SK-N-MC (cell line): ENCODE measurements at regions not wholly inside any gene's neighbourhood (a gene's known extent, or its start where the extent isn't known, plus 50 kb on each side); places are given as distances from the start of the nearest gene placed in this dataset.

Experiments used
- DNase-seq: peaks from one replicate; pipeline ENCODE4 v3.0.0-alpha.2; 2011; ENCODE audit warnings: low read depth, low spot score
- H3K27ac ChIP-seq: fragments of 200-600 bp; sonication (generic); 2 replicates; pipeline ENCODE4 v1.5.1; 2016; ENCODE audit warnings: mixed run types
- H3K36me3 ChIP-seq: fragments of 200-600 bp; sonication (generic); 2 replicates; pipeline ENCODE4 v1.6.1; 2017; ENCODE audit warnings: antibody characterized with exemption, low read length, mixed read lengths; ENCODE audit not compliant: insufficient read depth
- H3K4me3 ChIP-seq: fragments of 200-600 bp; sonication (generic); 2 replicates; pipeline ENCODE4 v1.5.1; 2016
- H3K9ac ChIP-seq: fragments of 200-600 bp; sonication (generic); 2 replicates; pipeline ENCODE4 v1.8.0; 2017; ENCODE audit warnings: mixed run types, mixed read lengths; ENCODE audit not compliant: insufficient read length
- H3K9me3 ChIP-seq: fragments of 200-600 bp; sonication (generic); 2 replicates; pipeline ENCODE4 v1.6.1; 2017; ENCODE audit warnings: low read depth, mild to moderate bottlenecking, antibody characterized with exemption, low read length, moderate library complexity, mixed read lengths
- EZH2 ChIP-seq: fragments of 200-600 bp; sonication (generic); IDR thresholded peaks from one replicate; pipeline ENCODE4 v1.6.1; 2017; ENCODE audit warnings: antibody characterized with exemption
- FOXP2 ChIP-seq: optimal IDR thresholded peaks from 2 replicates; pipeline ENCODE3; 2011; ENCODE audit warnings: mild to moderate bottlenecking, moderate library complexity; ENCODE audit not compliant: insufficient read depth; ENCODE audit errors: extremely low read length, control extremely low read depth
- POLR2AphosphoS5 ChIP-seq: IDR thresholded peaks from 2 replicates; pipeline ENCODE4 v1.6.1; 2012; ENCODE audit warnings: mild to moderate bottlenecking, low read depth, low read length, borderline replicate concordance

DNA sequence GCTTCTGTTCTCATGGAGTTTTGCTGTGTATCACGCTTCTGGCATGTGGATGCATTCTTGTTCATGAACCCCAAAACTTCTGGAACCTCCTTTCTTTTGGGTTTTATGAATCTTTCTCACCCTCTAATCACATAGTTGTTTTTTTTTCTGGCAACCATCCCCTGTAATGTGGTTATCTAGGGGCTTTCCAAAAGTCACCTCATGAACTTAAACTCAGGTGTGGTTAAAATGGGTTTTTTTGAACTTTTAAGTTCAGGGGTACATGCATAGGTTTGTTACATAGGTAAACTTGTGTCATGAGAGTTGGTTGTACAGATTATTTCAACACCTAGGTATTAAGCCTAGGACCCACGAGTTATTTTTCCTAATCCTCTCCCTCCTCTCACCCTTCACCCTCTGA lies 1099.4 kb upstream of the SLIT2 start:
- H3K9ac ChIP-seq: no peak overlapping the region
- DNase-seq: no peak
- H3K27ac ChIP-seq: no peak overlapping the region
- H3K9me3 ChIP-seq: no peaks in the 10 kb centered on the region
- no peaks in the 10 kb centered on the region for H3K36me3 ChIP-seq
- no peak overlapping the region for H3K4me3 ChIP-seq
- TF ChIP-seq EZH2: no peak
- TF ChIP-seq POLR2AphosphoS5: no peak
- TF ChIP-seq FOXP2: no peak

- H3K36me3 ChIP-seq: no peaks in the 10 kb centered on the region
- no peak for DNase-seq
- H3K9me3 ChIP-seq: no peaks in the 10 kb centered on the region
- TF ChIP-seq POLR2AphosphoS5 (no peak), FOXP2 (no peak), EZH2 (no peak)
- H3K9ac ChIP-seq: no peak overlapping the region
- no peak overlapping the region for H3K27ac ChIP-seq
- H3K4me3 ChIP-seq: no peak overlapping the region
Observed at GRCh38 chr4:19151684-19152083, 1100.0 kb upstream of the SLIT2 start.

- Histone ChIP-seq H3K4me3 (no peak overlapping the region), H3K9me3 (no peaks in the 10 kb centered on the region)
- TF ChIP-seq POLR2AphosphoS5: no peak
- no peak for TF ChIP-seq FOXP2
- no peak for TF ChIP-seq EZH2
Observed at GRCh38 chr4:19146038-19146437, 1105.7 kb upstream of the SLIT2 start.

DNA sequence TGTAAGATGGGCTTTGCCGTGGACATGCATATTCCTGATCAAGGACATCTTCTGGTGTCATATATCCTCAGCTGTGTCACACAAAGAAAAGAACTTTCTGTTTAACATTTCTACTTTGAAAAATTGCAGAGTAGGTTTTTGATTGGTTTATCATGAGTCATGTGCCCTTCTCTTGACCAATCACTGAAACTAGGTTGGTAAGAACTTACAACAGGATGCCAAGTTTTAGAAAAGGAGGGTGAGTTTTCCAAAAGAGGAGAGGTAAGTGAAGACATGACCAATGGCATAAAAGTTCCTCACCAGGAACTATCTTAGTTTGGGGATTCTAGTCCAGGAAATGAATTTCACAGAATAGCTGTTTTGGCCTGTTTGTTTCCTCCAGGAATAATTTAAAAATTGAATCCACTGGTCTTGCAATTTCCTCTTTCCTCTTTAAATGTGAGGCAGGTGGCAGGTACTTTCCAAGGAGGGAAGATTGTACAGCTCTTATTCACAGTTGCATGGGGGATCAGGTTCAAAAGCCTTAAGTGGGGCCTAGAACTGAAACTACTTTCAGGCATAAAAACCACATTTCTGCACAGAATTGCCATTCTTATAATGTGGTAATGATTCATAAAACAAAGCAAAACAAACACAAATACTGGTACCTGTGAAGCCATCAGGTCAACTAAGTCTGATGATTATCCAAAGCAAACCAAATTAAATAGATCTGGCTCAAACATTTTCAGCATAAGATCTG lies 1114.5 kb upstream of the LCORL start:
- Histone ChIP-seq H3K9me3 (no peaks in the 10 kb centered on the region), H3K36me3 (no peaks in the 10 kb centered on the region), H3K27ac (no peak overlapping the region), H3K4me3 (no peak overlapping the region), H3K9ac (no peak overlapping the region)
- TF ChIP-seq EZH2: no peak
- no peak for TF ChIP-seq FOXP2
- TF ChIP-seq POLR2AphosphoS5: no peak
- no peak for DNase-seq

More at GRCh38 chr4:19146038-19146437, 1105.7 kb upstream of the SLIT2 start:
- no peak overlapping the region for H3K27ac ChIP-seq
- DNase-seq: no peak
- no peak overlapping the region for H3K9ac ChIP-seq
- no peaks in the 10 kb centered on the region for H3K36me3 ChIP-seq

- Histone ChIP-seq H3K36me3 (no peaks in the 10 kb centered on the region), H3K9me3 (no peaks in the 10 kb centered on the region), H3K4me3 (no peak overlapping the region), H3K27ac (no peak overlapping the region), H3K9ac (no peak overlapping the region)
- DNase-seq: no peak
- TF ChIP-seq POLR2AphosphoS5 (no peak), EZH2 (no peak), FOXP2 (no peak)
Observed at GRCh38 chr4:19134685-19135084, 1113.1 kb upstream of the LCORL start.

DNA sequence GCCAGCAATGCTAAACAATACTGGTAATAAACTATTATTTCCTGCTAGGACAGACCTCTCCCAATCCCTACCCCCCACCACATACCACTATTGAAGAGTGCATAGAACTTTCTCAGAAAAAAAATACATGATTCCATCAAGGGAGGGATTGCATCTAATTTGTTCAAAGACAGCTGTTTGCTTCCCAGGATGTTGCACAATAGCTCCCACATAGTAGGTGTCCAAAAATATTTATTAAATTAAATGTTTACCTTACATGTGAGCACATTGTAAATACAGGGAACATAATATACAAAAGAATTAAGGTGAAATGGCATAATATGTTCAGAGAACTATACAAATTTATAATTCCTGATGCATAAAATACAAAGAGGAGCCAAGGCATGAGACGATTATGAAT lies 1111.8 kb upstream of the LCORL start:
- DNase-seq: no peak
- Histone ChIP-seq H3K9me3 (no peaks in the 10 kb centered on the region), H3K27ac (no peak overlapping the region), H3K9ac (no peak overlapping the region), H3K4me3 (no peak overlapping the region), H3K36me3 (no peaks in the 10 kb centered on the region)
- TF ChIP-seq POLR2AphosphoS5: no peak
- TF ChIP-seq FOXP2: no peak
- no peak for TF ChIP-seq EZH2

GRCh38 chr4:19130866-19131265 lies 1109.3 kb upstream of the LCORL start:
- Histone ChIP-seq H3K36me3 (no peaks in the 10 kb centered on the region), H3K27ac (no peak overlapping the region), H3K9me3 (no peaks in the 10 kb centered on the region), H3K9ac (no peak overlapping the region), H3K4me3 (no peak overlapping the region)
- TF ChIP-seq EZH2 (no peak), FOXP2 (no peak), POLR2AphosphoS5 (no peak)
- DNase-seq: no peak

- Histone ChIP-seq H3K36me3 (no peaks in the 10 kb centered on the region), H3K4me3 (no peak overlapping the region), H3K9me3 (no peaks in the 10 kb centered on the region), H3K27ac (no peak overlapping the region), H3K9ac (no peak overlapping the region)
- DNase-seq: no peak
- no peak for TF ChIP-seq EZH2
- TF ChIP-seq POLR2AphosphoS5: no peak
- no peak for TF ChIP-seq FOXP2
Observed at GRCh38 chr4:19128176-19128575, 1106.6 kb upstream of the LCORL start.

GRCh38 chr4:19126903-19127302 lies 1105.3 kb upstream of the LCORL start:
- TF ChIP-seq EZH2 (no peak), POLR2AphosphoS5 (no peak), FOXP2 (no peak)
- Histone ChIP-seq H3K4me3 (no peak overlapping the region), H3K9ac (no peak overlapping the region), H3K27ac (no peak overlapping the region), H3K9me3 (no peaks in the 10 kb centered on the region), H3K36me3 (no peaks in the 10 kb centered on the region)
- DNase-seq: no peak
